ENCODE measurements at regions not wholly inside any gene's neighbourhood (a gene's known extent, or its start where the extent isn't known, plus 50 kb on each side); places are given as distances from the start of the nearest gene placed in this dataset.

- no peak for TF ChIP-seq CTCF (conservative IDR thresholded peaks at IDR 0.05)
- no peak for DNase-seq (ENCODE audit: low read depth, low spot score)
- no peaks in the 10 kb centered on the region for H3K9me3 Mint-ChIP-seq
- H3K4me1 Mint-ChIP-seq, result no peaks in the 10 kb centered on the region
- no peak overlapping the region for H3K4me3 Mint-ChIP-seq
- no peaks in the 10 kb centered on the region for H3K27me3 Mint-ChIP-seq (ENCODE audit: low read depth)
- no peak overlapping the region for H3K27ac Mint-ChIP-seq (ENCODE audit: unreplicated experiment)
- peaks cover 2% of the 10 kb centered on the region for H3K36me3 Mint-ChIP-seq (ENCODE audit: low read depth)
Observed at GRCh38 chr11:87398931-87399330, 361.2 kb downstream of the TMEM135 start.

GRCh38 chr11:87397011-87397865, 359.5 kb downstream of the TMEM135 start:
- H3K27ac Mint-ChIP-seq (ENCODE audit: unreplicated experiment), result no peak overlapping the region
- peaks cover 2% of the 10 kb centered on the region for H3K9me3 Mint-ChIP-seq
- no peaks in the 10 kb centered on the region for H3K27me3 Mint-ChIP-seq (ENCODE audit: low read depth)
- H3K4me1 Mint-ChIP-seq, result no peaks in the 10 kb centered on the region
- H3K4me3 Mint-ChIP-seq, result no peak overlapping the region
- no peak for TF ChIP-seq CTCF (conservative IDR thresholded peaks at IDR 0.05)
- peaks cover 2% of the 10 kb centered on the region for H3K36me3 Mint-ChIP-seq (ENCODE audit: low read depth)
- DNase-seq (ENCODE audit: low read depth, low spot score), result no peak

- H3K27ac Mint-ChIP-seq (ENCODE audit: unreplicated experiment), result no peak overlapping the region
- peaks cover 10% of the 10 kb centered on the region for H3K9me3 Mint-ChIP-seq
- peaks cover 2% of the 10 kb centered on the region for H3K36me3 Mint-ChIP-seq (ENCODE audit: low read depth)
- H3K4me1 Mint-ChIP-seq, result no peaks in the 10 kb centered on the region
- no peak for DNase-seq (ENCODE audit: low read depth, low spot score)
- H3K4me3 Mint-ChIP-seq, result no peak overlapping the region
- no peak for TF ChIP-seq CTCF (conservative IDR thresholded peaks at IDR 0.05)
- no peaks in the 10 kb centered on the region for H3K27me3 Mint-ChIP-seq (ENCODE audit: low read depth)
Observed at GRCh38 chr11:87394924-87395323, 357.2 kb downstream of the TMEM135 start.

- H3K4me1 Mint-ChIP-seq, result no peaks in the 10 kb centered on the region
- TF ChIP-seq CTCF (conservative IDR thresholded peaks at IDR 0.05), result no peak
- no peak for DNase-seq (ENCODE audit: low read depth, low spot score)
- H3K27me3 Mint-ChIP-seq (ENCODE audit: low read depth), result no peaks in the 10 kb centered on the region
- no peak overlapping the region for H3K27ac Mint-ChIP-seq (ENCODE audit: unreplicated experiment)
- peaks cover 5% of the 10 kb centered on the region for H3K36me3 Mint-ChIP-seq (ENCODE audit: low read depth)
- no peak overlapping the region for H3K4me3 Mint-ChIP-seq
- H3K9me3 Mint-ChIP-seq, result peaks cover 15% of the 10 kb centered on the region
Observed at GRCh38 chr11:87392665-87393064, 354.9 kb downstream of the TMEM135 start.

GRCh38 chr11:87391496-87391895, 353.8 kb downstream of the TMEM135 start:
- Mint-ChIP-seq H3K4me1 (no peaks in the 10 kb centered on the region), H3K4me3 (no peak overlapping the region), H3K27ac (ENCODE audit: unreplicated experiment) (no peak overlapping the region), H3K9me3 (peaks cover 15% of the 10 kb centered on the region), H3K36me3 (ENCODE audit: low read depth) (peaks cover 5% of the 10 kb centered on the region), H3K27me3 (ENCODE audit: low read depth) (no peaks in the 10 kb centered on the region)
- no peak for TF ChIP-seq CTCF (conservative IDR thresholded peaks at IDR 0.05)
- DNase-seq (ENCODE audit: low read depth, low spot score), result no peak
